Fibroblast of lung (primary cell): ENCODE measurements at regions not wholly inside any gene's neighbourhood (a gene's known extent, or its start where the extent isn't known, plus 50 kb on each side); places are given as distances from the start of the nearest gene placed in this dataset.

Experiments
- DNase-seq, 2 donors: peaks; one replicate each; pipeline versions ENCODE4 v3.0.0 to v3.0.0-alpha.2; 2010; ENCODE audit warnings: low read depth in 2 of 2
- H2AFZ ChIP-seq: 2 replicates; pipeline ENCODE4 v1.5.1; 2012; ENCODE audit warnings: low read length, control low read depth, inconsistent platforms
- H3K27ac ChIP-seq: 2 replicates; pipeline ENCODE4 v1.5.1; 2011; ENCODE audit warnings: low read length, control low read depth; ENCODE audit not compliant: insufficient read depth
- H3K27me3 ChIP-seq: 2 replicates; pipeline ENCODE4 v1.5.1; 2011; ENCODE audit warnings: mild to moderate bottlenecking, low read length; ENCODE audit not compliant: control insufficient read depth, insufficient read depth
- H3K36me3 ChIP-seq: 2 replicates; pipeline ENCODE4 v1.5.1; 2011; ENCODE audit warnings: low read length; ENCODE audit not compliant: control insufficient read depth, insufficient read depth
- H3K4me1 ChIP-seq: 2 replicates; pipeline ENCODE4 v1.5.1; 2011; ENCODE audit warnings: low read length; ENCODE audit not compliant: control insufficient read depth, insufficient read depth; ENCODE audit errors: extremely low read depth
- H3K4me2 ChIP-seq: 2 replicates; pipeline ENCODE4 v1.5.1; 2011; ENCODE audit warnings: low read length, control low read depth; ENCODE audit not compliant: insufficient read depth; ENCODE audit errors: extremely low read depth
- H3K4me3 ChIP-seq, 4 experiments: fragments of 200-600 bp in 1 of 4; sonication (generic) in 1 of 4; replicated peaks in 1 of 4; 2 replicates each; pipeline ENCODE4 v1.5.1; 2011 to 2016; ENCODE audit warnings: low read length in 4 of 4, low read depth in 3 of 4, mild to moderate bottlenecking in 3 of 4, control low read depth in 2 of 4, inconsistent platforms in 1 of 4, mixed read lengths in 1 of 4; ENCODE audit not compliant: insufficient read depth in 1 of 4; ENCODE audit errors: control extremely low read depth in 1 of 4
- H3K79me2 ChIP-seq: 2 replicates; pipeline ENCODE4 v1.5.1; 2012; ENCODE audit warnings: mild to moderate bottlenecking, low read length, inconsistent platforms; ENCODE audit not compliant: control insufficient read depth, insufficient read depth
- H3K9ac ChIP-seq: 2 replicates; pipeline ENCODE4 v1.5.1; 2011; ENCODE audit warnings: mild to moderate bottlenecking, low read length, control low read depth; ENCODE audit not compliant: insufficient read depth
- H3K9me3 ChIP-seq: 2 replicates; pipeline ENCODE4 v1.5.1; 2012; ENCODE audit warnings: low read depth, low read length; ENCODE audit not compliant: control insufficient read depth, insufficient read depth
- H4K20me1 ChIP-seq: 2 replicates; pipeline ENCODE4 v1.5.1; 2011; ENCODE audit warnings: low read length; ENCODE audit not compliant: control insufficient read depth, insufficient read depth; ENCODE audit errors: extremely low read depth
- EZH2 ChIP-seq: IDR thresholded peaks from 2 replicates; pipeline ENCODE4 v1.5.1; 2012; ENCODE audit warnings: low read length, control low read depth, mild to moderate bottlenecking; ENCODE audit errors: missing control alignments
- TF ChIP-seq, protein P1 (sequence below), 2 donors: IDR thresholded peaks in 1 of 2; conservative IDR thresholded peaks in 1 of 2; 1 replicate in 1 of 2; 2 replicates in 1 of 2; pipeline ENCODE4 v1.5.1; 2011 to 2012; ENCODE audit warnings: low read length in 2 of 2, control low read depth in 1 of 2, inconsistent platforms in 1 of 2, low read depth in 1 of 2, mild to moderate bottlenecking in 1 of 2

DNA sequence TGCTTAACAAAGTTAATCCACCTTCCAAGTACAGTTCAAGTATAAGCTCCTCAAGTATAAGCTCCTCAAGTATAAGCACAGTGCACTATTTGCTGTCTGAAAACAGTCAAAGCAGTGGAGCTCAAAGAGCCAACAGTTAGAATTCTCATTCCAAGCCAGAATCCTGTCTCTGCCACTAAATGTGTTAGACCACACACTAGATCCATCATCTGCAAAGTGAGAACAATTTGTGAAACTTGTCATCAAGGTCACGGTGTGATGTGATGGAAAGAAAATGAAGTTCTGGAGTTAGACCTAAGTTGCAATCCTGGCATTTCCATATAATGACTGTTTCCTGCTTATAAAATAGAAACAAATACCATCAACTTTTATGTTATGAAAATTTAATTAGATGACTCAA, 602.5 kb downstream of the TNS3 start:
- no peak overlapping the region for H3K27ac ChIP-seq
- H4K20me1 ChIP-seq = no peaks in the 10 kb centered on the region
- no peak overlapping the region for H3K4me2 ChIP-seq
- H2AFZ ChIP-seq = no peak overlapping the region
- TF ChIP-seq EZH2 = no peak
- TF ChIP-seq, protein P1, sequence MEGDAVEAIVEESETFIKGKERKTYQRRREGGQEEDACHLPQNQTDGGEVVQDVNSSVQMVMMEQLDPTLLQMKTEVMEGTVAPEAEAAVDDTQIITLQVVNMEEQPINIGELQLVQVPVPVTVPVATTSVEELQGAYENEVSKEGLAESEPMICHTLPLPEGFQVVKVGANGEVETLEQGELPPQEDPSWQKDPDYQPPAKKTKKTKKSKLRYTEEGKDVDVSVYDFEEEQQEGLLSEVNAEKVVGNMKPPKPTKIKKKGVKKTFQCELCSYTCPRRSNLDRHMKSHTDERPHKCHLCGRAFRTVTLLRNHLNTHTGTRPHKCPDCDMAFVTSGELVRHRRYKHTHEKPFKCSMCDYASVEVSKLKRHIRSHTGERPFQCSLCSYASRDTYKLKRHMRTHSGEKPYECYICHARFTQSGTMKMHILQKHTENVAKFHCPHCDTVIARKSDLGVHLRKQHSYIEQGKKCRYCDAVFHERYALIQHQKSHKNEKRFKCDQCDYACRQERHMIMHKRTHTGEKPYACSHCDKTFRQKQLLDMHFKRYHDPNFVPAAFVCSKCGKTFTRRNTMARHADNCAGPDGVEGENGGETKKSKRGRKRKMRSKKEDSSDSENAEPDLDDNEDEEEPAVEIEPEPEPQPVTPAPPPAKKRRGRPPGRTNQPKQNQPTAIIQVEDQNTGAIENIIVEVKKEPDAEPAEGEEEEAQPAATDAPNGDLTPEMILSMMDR (conservative IDR thresholded peaks at IDR 0.05 in 1 of 2, IDR thresholded peaks at IDR 0.05 in 1 of 2; ENCODE audit: low read depth in 1 of 2, low read length in 2 of 2) = no peak
- no peak overlapping the region for H3K9ac ChIP-seq
- H3K27me3 ChIP-seq = no peaks in the 10 kb centered on the region
- no peaks in the 10 kb centered on the region for H3K36me3 ChIP-seq
- H3K79me2 ChIP-seq = no peaks in the 10 kb centered on the region
- no peaks in the 10 kb centered on the region for H3K9me3 ChIP-seq
- DNase-seq = peak in 1 of 2 donors; percentile 36
- H3K4me3 ChIP-seq = no peak overlapping the region
- no peaks in the 10 kb centered on the region for H3K4me1 ChIP-seq

DNA sequence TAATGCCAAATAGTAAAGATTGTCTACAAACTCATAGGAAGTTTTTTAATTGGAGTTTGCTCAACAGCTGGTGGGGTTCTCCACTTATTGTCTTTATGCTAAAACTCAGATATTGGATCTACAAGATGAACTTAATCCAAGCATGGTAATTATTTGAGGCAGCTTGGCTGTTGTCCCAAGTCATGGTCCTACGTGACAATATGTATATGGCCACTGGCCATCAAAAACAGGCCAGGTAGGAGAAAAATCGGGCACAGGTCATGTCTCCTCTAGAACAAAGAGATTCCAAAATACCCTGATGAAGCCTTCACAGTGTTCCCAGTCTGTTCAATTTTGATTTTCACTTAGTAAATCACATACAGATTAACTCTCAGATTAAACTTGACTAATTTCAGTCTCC, 606.4 kb downstream of the TNS3 start:
- H3K4me3 ChIP-seq = no peak overlapping the region
- H2AFZ ChIP-seq = no peak overlapping the region
- H3K27ac ChIP-seq = no peak overlapping the region
- no peak overlapping the region for H3K4me2 ChIP-seq
- H3K4me1 ChIP-seq = peaks cover 3% of the 10 kb centered on the region
- no peaks in the 10 kb centered on the region for H4K20me1 ChIP-seq
- H3K79me2 ChIP-seq = no peaks in the 10 kb centered on the region
- no peaks in the 10 kb centered on the region for H3K9me3 ChIP-seq
- TF ChIP-seq, protein P1 (conservative IDR thresholded peaks at IDR 0.05 in 1 of 2, IDR thresholded peaks at IDR 0.05 in 1 of 2; ENCODE audit: low read depth in 1 of 2, low read length in 2 of 2) = no peak
- TF ChIP-seq EZH2 = no peak
- no peak for DNase-seq
- no peaks in the 10 kb centered on the region for H3K36me3 ChIP-seq
- no peaks in the 10 kb centered on the region for H3K27me3 ChIP-seq
- no peak overlapping the region for H3K9ac ChIP-seq

DNA sequence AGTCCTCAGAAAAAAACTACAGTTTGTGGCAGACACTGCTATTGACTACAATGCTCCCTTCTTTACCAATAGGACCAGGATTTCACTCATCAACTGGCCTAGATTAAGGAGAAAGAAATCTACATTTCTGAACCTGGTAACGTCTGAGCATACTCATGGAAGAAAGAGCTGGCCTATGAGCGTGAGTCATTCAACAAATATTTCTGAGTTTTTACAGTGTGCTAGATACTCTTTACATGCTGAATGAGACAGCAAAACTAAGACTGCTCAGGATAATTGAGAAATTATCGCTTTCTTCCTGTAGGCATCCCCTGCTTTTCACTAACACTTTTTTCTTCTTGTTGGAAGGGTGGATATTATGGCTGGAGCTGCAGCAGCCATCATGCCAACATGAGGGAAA, 609.7 kb downstream of the TNS3 start:
- DNase-seq = peak; percentile 72 to 87
- H3K4me2 ChIP-seq = no peak overlapping the region
- no peaks in the 10 kb centered on the region for H3K9me3 ChIP-seq
- peak overlapping the region; percentile 56 for H2AFZ ChIP-seq
- H3K27me3 ChIP-seq = no peaks in the 10 kb centered on the region
- no peaks in the 10 kb centered on the region for H3K36me3 ChIP-seq
- peak overlapping the region; percentile 47 for H3K27ac ChIP-seq
- H3K79me2 ChIP-seq = no peaks in the 10 kb centered on the region
- H3K4me1 ChIP-seq = peaks cover 3% of the 10 kb centered on the region
- no peaks in the 10 kb centered on the region for H4K20me1 ChIP-seq
- TF ChIP-seq, protein P1 (conservative IDR thresholded peaks at IDR 0.05 in 1 of 2, IDR thresholded peaks at IDR 0.05 in 1 of 2; ENCODE audit: low read depth in 1 of 2, low read length in 2 of 2) = no peak
- TF ChIP-seq EZH2 = no peak
- no peak overlapping the region for H3K4me3 ChIP-seq
- no peak overlapping the region for H3K9ac ChIP-seq
